ENCODE measurements at regions not wholly inside any gene's neighbourhood (a gene's known extent, or its start where the extent isn't known, plus 50 kb on each side); places are given as distances from the start of the nearest gene placed in this dataset.

- peak; percentile 35 to 47 (median 46) for DNase-seq
- Histone ChIP-seq H3K4me3 (replicated peaks in 1 of 3; ENCODE audit: low read depth in 2 of 3, low read length in 3 of 3) (no peak overlapping the region), H3K27ac (ENCODE audit: low read depth in 1 of 2, low read length in 2 of 2) (peak overlapping the region in 1 of 2 donors; percentile 74), H3K4me2 (replicated peaks; ENCODE audit: extremely low read depth, low read length, poor library complexity, severe bottlenecking) (no peak overlapping the region), H3K27me3 (ENCODE audit: control insufficient read depth in 2 of 2, insufficient read depth in 2 of 2, low read length in 2 of 2) (no peaks in the 10 kb centered on the region), H3K9ac (ENCODE audit: insufficient read depth, low read length, poor library complexity, severe bottlenecking) (no peak overlapping the region), H3K36me3 (replicated peaks in 1 of 2; ENCODE audit: control insufficient read depth in 1 of 2, insufficient read depth in 2 of 2, low read length in 2 of 2) (no peaks in the 10 kb centered on the region), H3K79me2 (ENCODE audit: insufficient read depth, low read length) (peaks cover 9% of the 10 kb centered on the region), H4K20me1 (ENCODE audit: insufficient read depth, low read length) (no peaks in the 10 kb centered on the region), H3K9me3 (replicated peaks in 1 of 2; ENCODE audit: control insufficient read depth in 1 of 2, insufficient read depth in 1 of 2, low read length in 2 of 2) (no peaks in the 10 kb centered on the region), H3K4me1 (ENCODE audit: control insufficient read depth in 1 of 2, insufficient read depth in 2 of 2, low read length in 2 of 2) (peaks cover 71 to 75% of the 10 kb centered on the region in 2 donors), H2AFZ (ENCODE audit: insufficient read depth, low read depth, low read length, poor library complexity, severe bottlenecking) (no peak overlapping the region)
- peaks cover 0 to 4% (median 0%) of the 10 kb centered on the region in 7 donors for H3K9me3 Mint-ChIP-seq
- no peak overlapping the region for H3K4me3 Mint-ChIP-seq
- peak overlapping the region; percentile 46 to 94 (median 76) for H3K27ac Mint-ChIP-seq
- 89% methylated on average over 14 of the region's 18 CpGs for WGBS (ENCODE audit: insufficient coverage)
- intact Hi-C loops (cut with micrococcal nuclease), result loop anchor here (2.0 to 10.0 kb wide), 6 partner anchors 42 to 345 kb away; no protein-coding TSS in a partner anchor
- H3K27me3 Mint-ChIP-seq (ENCODE audit: low read depth in 3 of 3), result peaks cover 0 to 2% (median 0%) of the 10 kb centered on the region in 3 donors
- H3K36me3 Mint-ChIP-seq, result peaks cover 4 to 10% of the 10 kb centered on the region in 2 donors
- peaks cover 79% of the 10 kb centered on the region for H3K4me1 Mint-ChIP-seq
- TF ChIP-seq CTCF (IDR thresholded peaks at IDR 0.05), result no peak
These were observed 119.8 kb upstream of the IRF2BP2 start for GRCh38 chr1:234729561-234730474.

- Histone ChIP-seq H3K4me3 (replicated peaks in 1 of 3; ENCODE audit: low read depth in 2 of 3, low read length in 3 of 3) (no peak overlapping the region), H3K36me3 (replicated peaks in 1 of 2; ENCODE audit: control insufficient read depth in 1 of 2, insufficient read depth in 2 of 2, low read length in 2 of 2) (no peaks in the 10 kb centered on the region), H3K27me3 (ENCODE audit: control insufficient read depth in 2 of 2, insufficient read depth in 2 of 2, low read length in 2 of 2) (no peaks in the 10 kb centered on the region), H3K4me1 (ENCODE audit: control insufficient read depth in 1 of 2, insufficient read depth in 2 of 2, low read length in 2 of 2) (peaks cover 81 to 86% of the 10 kb centered on the region in 2 donors), H4K20me1 (ENCODE audit: insufficient read depth, low read length) (no peaks in the 10 kb centered on the region), H3K27ac (ENCODE audit: low read depth in 1 of 2, low read length in 2 of 2) (peak overlapping the region in 1 of 2 donors; percentile 39), H3K9ac (ENCODE audit: insufficient read depth, low read length, poor library complexity, severe bottlenecking) (no peak overlapping the region), H3K79me2 (ENCODE audit: insufficient read depth, low read length) (peaks cover 9% of the 10 kb centered on the region), H2AFZ (ENCODE audit: insufficient read depth, low read depth, low read length, poor library complexity, severe bottlenecking) (no peak overlapping the region), H3K9me3 (replicated peaks in 1 of 2; ENCODE audit: control insufficient read depth in 1 of 2, insufficient read depth in 1 of 2, low read length in 2 of 2) (no peaks in the 10 kb centered on the region), H3K4me2 (replicated peaks; ENCODE audit: extremely low read depth, low read length, poor library complexity, severe bottlenecking) (no peak overlapping the region)
- H3K36me3 Mint-ChIP-seq, result peaks cover 4 to 10% of the 10 kb centered on the region in 2 donors
- TF ChIP-seq CTCF (IDR thresholded peaks at IDR 0.05), result no peak
- H3K4me1 Mint-ChIP-seq, result peaks cover 89% of the 10 kb centered on the region
- peaks cover 0 to 4% (median 0%) of the 10 kb centered on the region in 7 donors for H3K9me3 Mint-ChIP-seq
- no peaks in the 10 kb centered on the region for H3K27me3 Mint-ChIP-seq (ENCODE audit: low read depth in 3 of 3)
- H3K4me3 Mint-ChIP-seq, result no peak overlapping the region
- no peak for DNase-seq
- 90% methylated on average over 9 of the region's 12 CpGs for WGBS (ENCODE audit: insufficient coverage)
- H3K27ac Mint-ChIP-seq, result peak overlapping the region in 3 of 7 donors; percentile 54 to 84 (median 81)
- intact Hi-C loops (cut with micrococcal nuclease), result loop anchor here (5.0 to 10.0 kb wide), 4 partner anchors 44 to 346 kb away; no protein-coding TSS in a partner anchor
These were observed 118.8 kb upstream of the IRF2BP2 start for GRCh38 chr1:234728740-234729139.

All from CD14-positive monocyte (primary cell).